ENCODE measurements at regions not wholly inside any gene's neighbourhood (a gene's known extent, or its start where the extent isn't known, plus 50 kb on each side); places are given as distances from the start of the nearest gene placed in this dataset.

- TF ChIP-seq CTCF (IDR thresholded peaks at IDR 0.05) = no peak
- intact Hi-C loops (cut with DNase I) = no loop called here
- no peaks in the 10 kb centered on the region for H3K9me3 ChIP-seq
- H3K27ac ChIP-seq = no peak overlapping the region
- H3K4me3 ChIP-seq = no peak overlapping the region
- no peak for ATAC-seq
- H3K4me1 ChIP-seq = no peaks in the 10 kb centered on the region
- H3K27me3 ChIP-seq (ENCODE audit: low read depth) = no peaks in the 10 kb centered on the region
- no peaks in the 10 kb centered on the region for H3K36me3 ChIP-seq
- DNase-seq = no peak
Measured at GRCh38 chr2:58886009-58886408, 644.9 kb upstream of the FANCL start.

- Histone ChIP-seq H3K4me1 (no peaks in the 10 kb centered on the region), H3K27ac (no peak overlapping the region), H3K36me3 (no peaks in the 10 kb centered on the region), H3K4me3 (no peak overlapping the region), H3K9me3 (no peaks in the 10 kb centered on the region), H3K27me3 (ENCODE audit: low read depth) (no peaks in the 10 kb centered on the region)
- ATAC-seq (no peak), DNase-seq (no peak)
- intact Hi-C loops (cut with DNase I) = no loop called here
- no peak for TF ChIP-seq CTCF (IDR thresholded peaks at IDR 0.05)
Measured at GRCh38 chr2:58879834-58880233, 638.7 kb upstream of the FANCL start.

- no peaks in the 10 kb centered on the region for H3K27me3 ChIP-seq (ENCODE audit: low read depth)
- H3K4me1 ChIP-seq = no peaks in the 10 kb centered on the region
- no peak overlapping the region for H3K27ac ChIP-seq
- no peaks in the 10 kb centered on the region for H3K36me3 ChIP-seq
- H3K4me3 ChIP-seq = no peak overlapping the region
- no peaks in the 10 kb centered on the region for H3K9me3 ChIP-seq
- no peak for DNase-seq
- ATAC-seq = no peak
- intact Hi-C loops (cut with DNase I) = no loop called here
- TF ChIP-seq CTCF (IDR thresholded peaks at IDR 0.05) = no peak
Measured at GRCh38 chr2:58878778-58879177, 637.7 kb upstream of the FANCL start.

GRCh38 chr2:58876126-58876525 is 635.0 kb upstream of the FANCL start:
- no peak for TF ChIP-seq CTCF (IDR thresholded peaks at IDR 0.05)
- Histone ChIP-seq H3K27ac (no peak overlapping the region), H3K4me3 (no peak overlapping the region), H3K4me1 (no peaks in the 10 kb centered on the region), H3K9me3 (no peaks in the 10 kb centered on the region), H3K36me3 (no peaks in the 10 kb centered on the region), H3K27me3 (ENCODE audit: low read depth) (no peaks in the 10 kb centered on the region)
- DNase-seq (no peak), ATAC-seq (no peak)
- intact Hi-C loops (cut with DNase I) = no loop called here

GRCh38 chr2:58875436-58875835 is 634.3 kb upstream of the FANCL start:
- H3K27ac ChIP-seq = no peak overlapping the region
- no peak for DNase-seq
- no peaks in the 10 kb centered on the region for H3K27me3 ChIP-seq (ENCODE audit: low read depth)
- no peak for ATAC-seq
- H3K9me3 ChIP-seq = no peaks in the 10 kb centered on the region
- H3K4me3 ChIP-seq = no peak overlapping the region
- TF ChIP-seq CTCF (IDR thresholded peaks at IDR 0.05) = no peak
- no peaks in the 10 kb centered on the region for H3K4me1 ChIP-seq
- intact Hi-C loops (cut with DNase I) = no loop called here
- no peaks in the 10 kb centered on the region for H3K36me3 ChIP-seq
